SHP77 (cell line): ENCODE measurements at regions not wholly inside any gene's neighbourhood (a gene's known extent, or its start where the extent isn't known, plus 50 kb on each side); places are given as distances from the start of the nearest gene placed in this dataset.
A peak's percentile ranks its signal among the peaks of the same experiment; 100 is the strongest.

Source experiments
- DNase-seq, 2 experiments: peaks; one replicate each; lab custom pipeline; 2025; lab: John Stamatoyannopoulos, UW

GRCh38 chrX:10900585-10901289 is 210.4 kb upstream of the HCCS start:
- DNase-seq: no peak

- DNase-seq: no peak
Measured at GRCh38 chrX:10901290-10901633, 209.9 kb upstream of the HCCS start.

GRCh38 chrX:10902001-10902400 is 209.1 kb upstream of the HCCS start:
- no peak for DNase-seq

GRCh38 chrX:10903523-10903922 is 207.6 kb upstream of the HCCS start:
- peak in 1 of 2 experiments; percentile 0 for DNase-seq

GRCh38 chrX:10904220-10904619 is 206.9 kb upstream of the HCCS start:
- DNase-seq: no peak

GRCh38 chrX:10906866-10907265 is 204.3 kb upstream of the HCCS start:
- no peak for DNase-seq

- no peak for DNase-seq
Measured at GRCh38 chrX:10922159-10922558, 189.0 kb upstream of the HCCS start.

GRCh38 chrX:10922835-10923234 is 188.3 kb upstream of the HCCS start:
- DNase-seq: no peak

GRCh38 chrX:10923466-10923865 is 187.7 kb upstream of the HCCS start:
- DNase-seq: no peak

- no peak for DNase-seq
Measured at GRCh38 chrX:10926404-10926803, 184.7 kb upstream of the HCCS start.

GRCh38 chrX:10926891-10927290 is 184.2 kb upstream of the HCCS start:
- no peak for DNase-seq

- DNase-seq: no peak
Measured at GRCh38 chrX:10929747-10930146, 181.4 kb upstream of the HCCS start.

- no peak for DNase-seq
Measured at GRCh38 chrX:10930151-10930550, 181.0 kb upstream of the HCCS start.

GRCh38 chrX:10931976-10932375 is 179.2 kb upstream of the HCCS start:
- no peak for DNase-seq

- no peak for DNase-seq
Measured at GRCh38 chrX:10932842-10933440, 178.2 kb upstream of the HCCS start.

GRCh38 chrX:10935501-10935900 is 175.6 kb upstream of the HCCS start:
- DNase-seq: no peak

GRCh38 chrX:10936976-10937375 is 174.2 kb upstream of the HCCS start:
- no peak for DNase-seq

GRCh38 chrX:10938365-10938923 is 172.7 kb upstream of the HCCS start:
- no peak for DNase-seq

GRCh38 chrX:10939424-10939823 is 171.7 kb upstream of the HCCS start:
- DNase-seq: no peak

- DNase-seq: no peak
Measured at GRCh38 chrX:10944136-10944885, 166.8 kb upstream of the HCCS start.

- no peak for DNase-seq
Measured at GRCh38 chrX:10945498-10945897, 165.6 kb upstream of the HCCS start.

- DNase-seq: no peak
Measured at GRCh38 chrX:10949541-10949940, 161.6 kb upstream of the HCCS start.

- DNase-seq: no peak
Measured at GRCh38 chrX:10952619-10953018, 158.5 kb upstream of the HCCS start.
